OCI-LY1 (cell line): ENCODE measurements at regions not wholly inside any gene's neighbourhood (a gene's known extent, or its start where the extent isn't known, plus 50 kb on each side); places are given as distances from the start of the nearest gene placed in this dataset.

Experiments
- H2AFZ ChIP-seq: fragments of 200-600 bp; sonication (generic), shearing (Covaris generic); 2 replicates; pipeline ENCODE4 v1.6.0; 2014; ENCODE audit warnings: antibody characterized with exemption, mild to moderate bottlenecking, low read length
- H3F3A ChIP-seq: fragments of 200-600 bp; sonication (generic), shearing (Covaris generic); 2 replicates; pipeline ENCODE4 v1.6.0; 2014; ENCODE audit warnings: mild to moderate bottlenecking, antibody characterized with exemption, low read length, moderate library complexity; ENCODE audit not compliant: insufficient read depth
- H3K27ac ChIP-seq: fragments of 200-600 bp; sonication (generic); 2 replicates; pipeline ENCODE4 v1.5.1; 2014; ENCODE audit warnings: low read length, mixed run types, mild to moderate bottlenecking, low read depth; ENCODE audit not compliant: poor library complexity, severe bottlenecking
- H3K27me3 ChIP-seq: fragments of 200-600 bp; sonication (generic); 2 replicates; pipeline ENCODE4 v1.6.0; 2014; ENCODE audit warnings: antibody characterized with exemption, mild to moderate bottlenecking, low read length, moderate library complexity; ENCODE audit not compliant: insufficient read depth
- H3K36me3 ChIP-seq: fragments of 200-600 bp; sonication (generic); 2 replicates; pipeline ENCODE4 v1.6.1; 2014; ENCODE audit warnings: mild to moderate bottlenecking, antibody characterized with exemption, low read length, moderate library complexity, mixed read lengths; ENCODE audit not compliant: insufficient read depth
- H3K4me1 ChIP-seq: fragments of 200-600 bp; sonication (generic); 2 replicates; pipeline ENCODE4 v1.5.1; 2014; ENCODE audit warnings: mild to moderate bottlenecking, low read length, moderate library complexity; ENCODE audit not compliant: insufficient read depth, severe bottlenecking
- H3K4me2 ChIP-seq: fragments of 200-600 bp; sonication (generic), shearing (Covaris generic); 2 replicates; pipeline ENCODE4 v1.6.1; 2014; ENCODE audit warnings: low read length
- H3K4me3 ChIP-seq: fragments of 200-600 bp; sonication (generic); 2 replicates; pipeline ENCODE4 v1.5.1; 2014; ENCODE audit warnings: low read length, low read depth, mild to moderate bottlenecking, mixed read lengths; ENCODE audit not compliant: poor library complexity, severe bottlenecking
- H3K79me2 ChIP-seq: fragments of 200-600 bp; shearing (Covaris generic); 2 replicates; pipeline ENCODE4 v1.6.1; 2016; ENCODE audit warnings: mixed run types, low read length, mixed read lengths; ENCODE audit not compliant: insufficient read depth
- H3K9ac ChIP-seq: fragments of 200-600 bp; sonication (generic), shearing (Covaris generic); 2 replicates; pipeline ENCODE4 v1.6.1; 2014; ENCODE audit warnings: mild to moderate bottlenecking, low read length, mixed read lengths
- H3K9me2 ChIP-seq: fragments of 200-600 bp; sonication (generic), shearing (Covaris generic); 2 replicates; pipeline ENCODE4 v1.6.1; 2014; ENCODE audit warnings: low read depth, mild to moderate bottlenecking, low read length, mixed read lengths
- H3K9me3 ChIP-seq: fragments of 200-600 bp; shearing (Covaris generic); 2 replicates; pipeline ENCODE4 v1.6.1; 2014; ENCODE audit warnings: low read length, mixed read lengths
- H4K20me1 ChIP-seq: fragments of 200-600 bp; sonication (generic), shearing (Covaris generic); 2 replicates; pipeline ENCODE4 v1.6.0; 2016; ENCODE audit warnings: mild to moderate bottlenecking, low read length; ENCODE audit not compliant: insufficient read depth
- CTCF ChIP-seq: fragments of 200-600 bp; sonication (generic), shearing (Covaris generic); IDR thresholded peaks from 2 replicates; pipeline ENCODE4 v1.5.1; 2017; ENCODE audit warnings: mild to moderate bottlenecking, antibody characterized with exemption, low read length, moderate library complexity, mixed read lengths
- EZH2 ChIP-seq: fragments of 200-600 bp; sonication (generic), shearing (Covaris generic); IDR thresholded peaks from 2 replicates; pipeline ENCODE4 v1.8.0; 2017; ENCODE audit warnings: borderline replicate concordance, mixed run types, mild to moderate bottlenecking, antibody characterized with exemption, low read length, moderate library complexity, mixed read lengths

GRCh38 chr10:4347397-4347796, 478.6 kb upstream of the AKR1E2 start:
- no peaks in the 10 kb centered on the region for H3K9me3 ChIP-seq
- no peak overlapping the region for H3K4me3 ChIP-seq
- no peak overlapping the region for H3K9ac ChIP-seq
- no peaks in the 10 kb centered on the region for H3K4me1 ChIP-seq
- no peaks in the 10 kb centered on the region for H3F3A ChIP-seq
- no peak overlapping the region for H3K27ac ChIP-seq
- H3K79me2 ChIP-seq: no peaks in the 10 kb centered on the region
- no peak overlapping the region for H2AFZ ChIP-seq
- no peaks in the 10 kb centered on the region for H4K20me1 ChIP-seq
- no peaks in the 10 kb centered on the region for H3K36me3 ChIP-seq
- H3K4me2 ChIP-seq: no peak overlapping the region
- H3K27me3 ChIP-seq: no peaks in the 10 kb centered on the region
- H3K9me2 ChIP-seq: no peaks in the 10 kb centered on the region
- TF ChIP-seq CTCF (no peak), EZH2 (no peak)

- no peak overlapping the region for H3K4me2 ChIP-seq
These were observed 479.9 kb upstream of the AKR1E2 start for GRCh38 chr10:4345877-4346646.

GRCh38 chr10:4344492-4344994, 481.5 kb upstream of the AKR1E2 start:
- Histone ChIP-seq H3K36me3 (no peaks in the 10 kb centered on the region), H4K20me1 (no peaks in the 10 kb centered on the region), H3K9ac (no peak overlapping the region), H3K4me1 (no peaks in the 10 kb centered on the region), H3K4me2 (no peak overlapping the region), H2AFZ (no peak overlapping the region), H3K79me2 (no peaks in the 10 kb centered on the region), H3K9me2 (no peaks in the 10 kb centered on the region), H3K27ac (no peak overlapping the region), H3K4me3 (no peak overlapping the region), H3F3A (no peaks in the 10 kb centered on the region), H3K27me3 (no peaks in the 10 kb centered on the region), H3K9me3 (no peaks in the 10 kb centered on the region)
- TF ChIP-seq EZH2 (no peak), CTCF (no peak)

More at GRCh38 chr10:4345877-4346646, 479.9 kb upstream of the AKR1E2 start:
- Histone ChIP-seq H3F3A (no peaks in the 10 kb centered on the region), H3K4me3 (no peak overlapping the region), H4K20me1 (no peaks in the 10 kb centered on the region), H3K9me3 (no peaks in the 10 kb centered on the region), H3K9me2 (no peaks in the 10 kb centered on the region), H3K4me1 (no peaks in the 10 kb centered on the region), H3K27ac (no peak overlapping the region), H2AFZ (no peak overlapping the region), H3K27me3 (no peaks in the 10 kb centered on the region), H3K9ac (no peak overlapping the region), H3K36me3 (no peaks in the 10 kb centered on the region), H3K79me2 (no peaks in the 10 kb centered on the region)
- TF ChIP-seq EZH2 (no peak), CTCF (no peak)
